WTC11 (cell line): ENCODE measurements at regions not wholly inside any gene's neighbourhood (a gene's known extent, or its start where the extent isn't known, plus 50 kb on each side); places are given as distances from the start of the nearest gene placed in this dataset.

ENCODE experiments used
- NFYB ChIP-seq: sonication (generic); formaldehyde crosslinking; conservative IDR thresholded peaks from 2 replicates; pipeline ENCODE4 v1.8.0; 2022; ENCODE audit warnings: low read depth, missing genetic modification reagents
- TF ChIP-seq, protein P1 (sequence below): sonication (generic); formaldehyde crosslinking; IDR thresholded peaks from 2 replicates; pipeline ENCODE4 v1.8.1; 2023; ENCODE audit warnings: mild to moderate bottlenecking, missing genetic modification reagents, moderate library complexity

GRCh38 chr1:185601189-185601588 lies 133.0 kb upstream of the HMCN1 start:
- TF ChIP-seq NFYB (CRISPR knock-in tag), result no peak
- TF ChIP-seq, protein P1, sequence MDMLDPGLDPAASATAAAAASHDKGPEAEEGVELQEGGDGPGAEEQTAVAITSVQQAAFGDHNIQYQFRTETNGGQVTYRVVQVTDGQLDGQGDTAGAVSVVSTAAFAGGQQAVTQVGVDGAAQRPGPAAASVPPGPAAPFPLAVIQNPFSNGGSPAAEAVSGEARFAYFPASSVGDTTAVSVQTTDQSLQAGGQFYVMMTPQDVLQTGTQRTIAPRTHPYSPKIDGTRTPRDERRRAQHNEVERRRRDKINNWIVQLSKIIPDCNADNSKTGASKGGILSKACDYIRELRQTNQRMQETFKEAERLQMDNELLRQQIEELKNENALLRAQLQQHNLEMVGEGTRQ (CRISPR knock-in tag), result no peak
